Globus pallidus (tissue), 1 donor: ENCODE measurements at regions not wholly inside any gene's neighbourhood (a gene's known extent, or its start where the extent isn't known, plus 50 kb on each side); places are given as distances from the start of the nearest gene placed in this dataset.
"Not testable (repeated sequence)": the region's sequence is repeated elsewhere in the genome, so short reads cannot be mapped to it uniquely, and the experiment has no call there.

Experiments used
- DNase-seq: peaks from one replicate; pipeline ENCODE4 v3.0.0-alpha.2; 2015; ENCODE audit warnings: low spot score

DNA sequence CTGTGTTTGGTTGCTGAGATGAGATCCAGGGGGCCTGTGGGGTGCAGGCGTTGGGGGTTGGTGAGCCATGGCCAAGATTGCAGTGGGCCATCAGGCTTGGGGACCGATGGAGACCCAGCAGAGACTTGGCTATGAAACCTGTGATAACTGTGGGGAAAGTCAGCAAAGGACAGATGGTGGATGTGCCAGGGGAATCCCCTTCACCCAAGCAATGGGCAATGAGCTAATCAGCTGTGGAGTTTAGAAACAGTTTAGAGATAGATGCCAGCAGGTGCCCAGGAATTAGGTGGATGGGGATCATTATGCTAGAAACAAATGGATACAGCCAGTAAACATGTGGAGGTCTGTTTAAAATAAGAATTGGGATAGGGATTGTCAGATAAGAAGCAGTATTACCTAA lies 151.4 kb upstream of the FERD3L start:
- DNase-seq, result no peak

- DNase-seq, result no peak
These were observed 150.2 kb upstream of the FERD3L start for GRCh38 chr7:19295376-19295775.

GRCh38 chr7:19294619-19295018 lies 149.4 kb upstream of the FERD3L start:
- no peak for DNase-seq

- DNase-seq, result no peak
These were observed 148.2 kb upstream of the FERD3L start for GRCh38 chr7:19293431-19293830.

GRCh38 chr7:19290968-19291367 lies 145.7 kb upstream of the FERD3L start:
- no peak for DNase-seq

DNA sequence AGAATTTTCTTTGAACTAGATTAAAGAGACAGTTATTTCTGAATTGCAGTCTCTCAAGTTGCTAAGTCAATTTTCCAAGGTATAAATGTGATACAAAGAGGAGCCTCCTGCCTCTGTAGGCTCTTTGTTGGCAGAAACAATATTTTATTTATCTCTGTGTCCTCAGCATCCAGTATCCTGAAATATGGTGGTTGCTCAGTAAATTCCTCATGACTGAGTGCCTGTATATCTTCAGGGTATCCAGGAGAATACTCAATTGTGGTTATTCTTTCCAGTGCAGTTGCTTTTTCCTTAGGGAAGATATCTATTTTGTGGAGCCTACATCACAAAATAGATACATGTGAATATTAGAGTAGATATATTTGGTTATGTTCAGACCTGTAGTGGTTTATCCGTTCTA lies 144.8 kb upstream of the FERD3L start:
- DNase-seq, result no peak

DNA sequence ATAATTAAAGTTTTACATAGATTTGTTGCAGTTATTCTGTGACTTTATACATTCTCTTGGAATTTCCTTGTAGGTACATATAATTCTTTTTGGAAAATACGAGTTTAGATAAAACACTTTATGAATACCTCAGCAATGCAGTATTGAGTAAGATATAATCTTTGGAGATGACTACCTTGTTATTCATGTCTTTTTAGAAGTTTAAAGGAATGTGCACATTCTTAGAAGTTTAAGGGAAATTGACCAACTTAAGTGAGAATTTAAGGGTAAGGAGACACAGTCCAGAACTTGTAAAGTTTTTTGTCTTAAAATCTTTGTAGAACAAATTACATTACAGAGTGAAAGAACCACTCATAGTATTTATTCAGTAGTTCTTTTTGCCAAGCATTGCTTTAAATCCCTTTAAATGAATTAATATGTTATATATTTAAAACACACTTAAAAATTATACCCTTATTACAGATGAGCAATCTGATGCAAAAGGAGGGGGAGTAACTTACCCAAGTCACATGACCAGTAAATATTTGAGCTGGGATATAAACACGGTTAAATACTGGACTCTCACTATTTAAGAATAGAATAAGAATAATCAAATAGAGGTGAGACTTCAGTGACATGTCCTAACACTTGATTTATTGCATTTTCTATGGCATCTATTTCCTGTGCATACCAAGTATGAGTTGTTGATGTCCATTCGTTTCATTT lies 139.5 kb upstream of the FERD3L start:
- DNase-seq, result no peak

DNA sequence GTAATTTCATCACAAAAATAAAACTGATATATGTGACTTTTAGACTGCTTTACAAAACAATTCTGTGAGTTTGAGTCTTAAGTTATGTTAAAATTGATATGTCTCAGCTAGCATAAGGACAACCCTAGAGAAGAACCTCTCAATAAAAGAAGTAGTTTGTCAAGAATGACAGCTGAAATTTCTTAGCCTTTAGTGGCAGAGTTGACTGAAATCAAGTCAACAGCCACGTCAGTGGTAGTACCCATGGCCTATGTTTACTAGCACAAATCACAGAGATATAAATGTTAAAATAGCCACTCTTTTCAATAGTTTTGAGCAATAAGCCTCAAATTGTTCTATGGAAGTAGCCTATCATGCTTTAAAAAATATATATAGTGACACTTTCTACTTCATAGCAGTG lies 138.9 kb upstream of the FERD3L start:
- no peak for DNase-seq

GRCh38 chr7:19275000-19275399 lies 129.8 kb upstream of the FERD3L start:
- DNase-seq, result no peak

GRCh38 chr7:19272329-19272728 lies 127.1 kb upstream of the FERD3L start:
- not testable (repeated sequence) for DNase-seq

DNA sequence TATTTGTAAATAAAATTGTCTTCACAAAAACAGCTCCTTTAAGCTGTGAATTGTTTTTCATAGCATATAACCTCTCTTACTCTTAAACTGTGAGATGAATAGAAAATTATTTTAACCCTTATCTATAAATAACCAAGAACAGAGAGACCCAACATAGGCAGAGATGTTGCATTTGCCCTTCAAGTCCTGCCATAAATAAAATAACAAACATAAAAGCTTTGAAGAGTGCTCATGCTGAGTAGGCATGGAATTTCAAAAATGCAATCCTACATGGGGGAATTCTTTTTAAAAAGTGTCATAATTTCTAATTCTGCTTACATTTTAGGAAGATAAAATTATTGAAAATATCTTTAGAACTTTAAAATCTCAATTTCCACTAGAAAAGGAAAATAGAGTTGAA lies 124.1 kb upstream of the FERD3L start:
- no peak for DNase-seq

DNA sequence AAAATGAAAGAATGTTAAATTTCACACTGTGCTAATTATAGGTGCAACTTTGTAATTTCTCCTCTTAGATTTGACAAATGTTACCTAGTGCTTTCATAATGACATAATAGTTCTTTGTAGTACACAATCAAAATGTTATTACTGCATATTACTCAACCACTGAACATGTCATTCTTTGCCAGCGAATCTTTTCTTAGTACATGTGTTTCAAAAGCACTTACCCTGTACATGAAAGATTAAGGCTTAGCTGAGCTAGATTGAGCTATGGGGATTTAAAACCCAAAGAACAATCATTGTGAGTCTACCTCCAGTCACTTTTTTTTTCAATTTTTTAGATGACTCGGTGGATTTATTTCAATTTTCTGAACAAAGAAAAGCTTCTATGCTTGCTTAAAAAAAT lies 123.5 kb upstream of the FERD3L start:
- DNase-seq, result no peak

GRCh38 chr7:19262826-19263225 lies 117.6 kb upstream of the FERD3L start:
- DNase-seq, result no peak

DNA sequence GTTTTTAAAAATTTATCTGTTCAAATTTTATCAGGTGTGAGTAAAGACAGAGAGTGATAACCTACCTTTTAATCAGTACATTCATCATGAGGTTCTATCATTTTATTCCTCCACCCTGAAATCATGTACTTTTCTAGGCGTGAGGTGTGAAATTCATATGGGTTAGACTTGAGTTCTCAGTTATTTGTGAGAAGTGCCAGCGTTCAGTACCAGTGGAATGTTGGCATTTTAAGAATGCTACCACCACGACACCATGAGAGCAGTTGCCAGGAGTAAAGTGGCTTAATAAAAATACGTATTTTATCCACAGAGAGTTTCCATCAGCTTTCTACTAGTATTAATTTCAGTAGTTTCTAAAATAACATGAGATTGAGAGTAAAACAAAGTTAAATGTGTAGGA lies 104.1 kb upstream of the FERD3L start:
- DNase-seq, result no peak

DNA sequence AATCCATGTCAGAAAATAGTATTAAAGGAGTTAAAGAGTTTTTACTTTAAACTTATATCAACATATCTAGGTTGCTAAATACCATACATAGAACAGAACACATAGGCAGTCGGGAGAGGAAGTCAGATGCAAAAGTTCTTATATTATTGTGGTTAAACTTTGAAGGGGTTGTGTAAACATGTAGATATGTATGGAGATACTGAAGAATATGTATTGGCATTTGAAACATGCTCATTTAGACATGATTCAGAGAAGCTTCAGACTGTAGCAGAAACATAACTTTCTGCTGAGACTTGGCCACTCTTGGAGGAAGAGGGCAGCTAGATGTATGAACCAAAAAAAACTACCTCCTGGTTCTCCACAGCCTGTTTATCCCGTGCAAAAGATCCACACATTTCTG lies 103.5 kb upstream of the FERD3L start:
- DNase-seq, result no peak

GRCh38 chr7:19248115-19248514 lies 102.9 kb upstream of the FERD3L start:
- no peak for DNase-seq

DNA sequence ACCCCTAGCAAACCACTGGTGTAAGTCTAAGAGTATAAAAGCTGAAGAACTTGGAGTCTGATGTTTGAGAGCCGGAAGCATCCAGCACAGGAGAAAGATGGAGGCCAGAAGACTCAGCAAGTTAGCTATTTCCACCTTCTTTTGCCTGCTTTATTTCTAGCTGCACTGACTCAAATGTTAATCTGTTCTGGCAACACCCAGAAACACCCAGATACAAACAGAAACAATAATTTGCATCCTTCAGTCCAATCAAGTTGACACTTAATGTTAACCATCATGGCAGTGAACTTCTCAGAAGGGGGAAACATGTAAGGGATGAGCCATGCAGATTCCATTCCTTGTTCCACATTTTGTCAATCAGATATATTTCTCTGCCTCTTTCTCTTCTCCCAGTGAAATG lies 101.8 kb upstream of the FERD3L start:
- DNase-seq, result no peak

- DNase-seq, result no peak
These were observed 97.0 kb upstream of the FERD3L start for GRCh38 chr7:19242246-19242645.

- DNase-seq, result no peak
These were observed 94.7 kb upstream of the FERD3L start for GRCh38 chr7:19239951-19240350.

- DNase-seq, result no peak
These were observed 90.5 kb upstream of the FERD3L start for GRCh38 chr7:19235680-19236079.

GRCh38 chr7:19224951-19225350 lies 79.7 kb upstream of the FERD3L start:
- no peak for DNase-seq

- DNase-seq, result no peak
These were observed 70.2 kb upstream of the FERD3L start for GRCh38 chr7:19215412-19215811.

GRCh38 chr7:19213746-19214145 lies 68.5 kb upstream of the FERD3L start:
- DNase-seq, result no peak

- DNase-seq, result no peak
These were observed 65.7 kb upstream of the FERD3L start for GRCh38 chr7:19210893-19211413.
